ENCODE measurements at regions not wholly inside any gene's neighbourhood (a gene's known extent, or its start where the extent isn't known, plus 50 kb on each side); places are given as distances from the start of the nearest gene placed in this dataset.

- H3K4me1 ChIP-seq (ENCODE audit: control insufficient read depth in 2 of 2, insufficient read depth in 2 of 2, low read length in 2 of 2), result no peaks in the 10 kb centered on the region
- H3K36me3 ChIP-seq (ENCODE audit: control insufficient read depth in 2 of 2, insufficient read depth in 2 of 2, low read length in 1 of 2), result no peaks in the 10 kb centered on the region
- H3K4me3 ChIP-seq (ENCODE audit: low read length in 2 of 2), result no peak overlapping the region
- no peaks in the 10 kb centered on the region for H3K27me3 ChIP-seq (ENCODE audit: control insufficient read depth in 2 of 2, insufficient read depth in 1 of 2, low read length in 1 of 2)
- WGBS, result 76% methylated on average over 3 of the region's 3 CpGs
- H3K27ac ChIP-seq (ENCODE audit: low read depth in 1 of 2, low read length in 1 of 2), result no peak overlapping the region
- no peak for DNase-seq (ENCODE audit: low read depth in 6 of 9, low spot score in 9 of 9)
- H3K9me3 ChIP-seq (ENCODE audit: control insufficient read depth in 2 of 2, insufficient read depth in 1 of 2, low read length in 1 of 2), result no peaks in the 10 kb centered on the region
These were observed 486.8 kb upstream of the CNTN4 start for GRCh38 chr3:1611824-1612223.

GRCh38 chr3:1613962-1614361 is 484.7 kb upstream of the CNTN4 start:
- 91% methylated on average over 4 of the region's 4 CpGs for WGBS
- no peak for DNase-seq (ENCODE audit: low read depth in 6 of 9, low spot score in 9 of 9)
- H3K27me3 ChIP-seq (ENCODE audit: control insufficient read depth in 2 of 2, insufficient read depth in 1 of 2, low read length in 1 of 2), result no peaks in the 10 kb centered on the region
- H3K4me3 ChIP-seq (ENCODE audit: low read length in 2 of 2), result no peak overlapping the region
- no peak overlapping the region for H3K27ac ChIP-seq (ENCODE audit: low read depth in 1 of 2, low read length in 1 of 2)
- no peaks in the 10 kb centered on the region for H3K4me1 ChIP-seq (ENCODE audit: control insufficient read depth in 2 of 2, insufficient read depth in 2 of 2, low read length in 2 of 2)
- no peaks in the 10 kb centered on the region for H3K9me3 ChIP-seq (ENCODE audit: control insufficient read depth in 2 of 2, insufficient read depth in 1 of 2, low read length in 1 of 2)
- H3K36me3 ChIP-seq (ENCODE audit: control insufficient read depth in 2 of 2, insufficient read depth in 2 of 2, low read length in 1 of 2), result no peaks in the 10 kb centered on the region

- no peaks in the 10 kb centered on the region for H3K9me3 ChIP-seq (ENCODE audit: control insufficient read depth in 2 of 2, insufficient read depth in 1 of 2, low read length in 1 of 2)
- DNase-seq (ENCODE audit: low read depth in 6 of 9, low spot score in 9 of 9), result no peak
- no peaks in the 10 kb centered on the region for H3K36me3 ChIP-seq (ENCODE audit: control insufficient read depth in 2 of 2, insufficient read depth in 2 of 2, low read length in 1 of 2)
- WGBS, result 43% methylated on average over 2 of the region's 2 CpGs
- H3K4me3 ChIP-seq (ENCODE audit: low read length in 2 of 2), result no peak overlapping the region
- no peaks in the 10 kb centered on the region for H3K4me1 ChIP-seq (ENCODE audit: control insufficient read depth in 2 of 2, insufficient read depth in 2 of 2, low read length in 2 of 2)
- no peak overlapping the region for H3K27ac ChIP-seq (ENCODE audit: low read depth in 1 of 2, low read length in 1 of 2)
- no peaks in the 10 kb centered on the region for H3K27me3 ChIP-seq (ENCODE audit: control insufficient read depth in 2 of 2, insufficient read depth in 1 of 2, low read length in 1 of 2)
These were observed 481.9 kb upstream of the CNTN4 start for GRCh38 chr3:1616744-1617143.

- Histone ChIP-seq H3K27me3 (ENCODE audit: control insufficient read depth in 2 of 2, insufficient read depth in 1 of 2, low read length in 1 of 2) (no peaks in the 10 kb centered on the region), H3K9me3 (ENCODE audit: control insufficient read depth in 2 of 2, insufficient read depth in 1 of 2, low read length in 1 of 2) (no peaks in the 10 kb centered on the region)
- 87% methylated on average over 2 of the region's 2 CpGs for WGBS
These were observed 474.8 kb upstream of the CNTN4 start for GRCh38 chr3:1623896-1624295.

GRCh38 chr3:1632128-1632527 is 466.5 kb upstream of the CNTN4 start:
- no peak overlapping the region for H3K27ac ChIP-seq (ENCODE audit: low read depth in 1 of 2, low read length in 1 of 2)
- no peak for DNase-seq (ENCODE audit: low read depth in 6 of 9, low spot score in 9 of 9)
- no peaks in the 10 kb centered on the region for H3K27me3 ChIP-seq (ENCODE audit: control insufficient read depth in 2 of 2, insufficient read depth in 1 of 2, low read length in 1 of 2)
- H3K4me3 ChIP-seq (ENCODE audit: low read length in 2 of 2), result no peak overlapping the region
- WGBS, result 96% methylated on average over 7 of the region's 7 CpGs
- H3K36me3 ChIP-seq (ENCODE audit: control insufficient read depth in 2 of 2, insufficient read depth in 2 of 2, low read length in 1 of 2), result no peaks in the 10 kb centered on the region
- no peaks in the 10 kb centered on the region for H3K4me1 ChIP-seq (ENCODE audit: control insufficient read depth in 2 of 2, insufficient read depth in 2 of 2, low read length in 2 of 2)
- H3K9me3 ChIP-seq (ENCODE audit: control insufficient read depth in 2 of 2, insufficient read depth in 1 of 2, low read length in 1 of 2), result no peaks in the 10 kb centered on the region

More at GRCh38 chr3:1623896-1624295, 474.8 kb upstream of the CNTN4 start:
- no peak overlapping the region for H3K27ac ChIP-seq (ENCODE audit: low read depth in 1 of 2, low read length in 1 of 2)
- no peaks in the 10 kb centered on the region for H3K4me1 ChIP-seq (ENCODE audit: control insufficient read depth in 2 of 2, insufficient read depth in 2 of 2, low read length in 2 of 2)
- no peak for DNase-seq (ENCODE audit: low read depth in 6 of 9, low spot score in 9 of 9)
- H3K36me3 ChIP-seq (ENCODE audit: control insufficient read depth in 2 of 2, insufficient read depth in 2 of 2, low read length in 1 of 2), result no peaks in the 10 kb centered on the region
- no peak overlapping the region for H3K4me3 ChIP-seq (ENCODE audit: low read length in 2 of 2)

GRCh38 chr3:1661839-1662238 is 436.8 kb upstream of the CNTN4 start:
- no peak overlapping the region for H3K4me3 ChIP-seq (ENCODE audit: low read length in 2 of 2)
- no peaks in the 10 kb centered on the region for H3K36me3 ChIP-seq (ENCODE audit: control insufficient read depth in 2 of 2, insufficient read depth in 2 of 2, low read length in 1 of 2)
- 84% methylated on average over 1 of the region's 1 CpG for WGBS
- H3K27me3 ChIP-seq (ENCODE audit: control insufficient read depth in 2 of 2, insufficient read depth in 1 of 2, low read length in 1 of 2), result no peaks in the 10 kb centered on the region
- no peaks in the 10 kb centered on the region for H3K4me1 ChIP-seq (ENCODE audit: control insufficient read depth in 2 of 2, insufficient read depth in 2 of 2, low read length in 2 of 2)
- no peak overlapping the region for H3K27ac ChIP-seq (ENCODE audit: low read depth in 1 of 2, low read length in 1 of 2)
- H3K9me3 ChIP-seq (ENCODE audit: control insufficient read depth in 2 of 2, insufficient read depth in 1 of 2, low read length in 1 of 2), result no peaks in the 10 kb centered on the region
- DNase-seq (ENCODE audit: low read depth in 6 of 9, low spot score in 9 of 9), result no peak

- 90% methylated on average over 1 of the region's 1 CpG for WGBS
- no peaks in the 10 kb centered on the region for H3K9me3 ChIP-seq (ENCODE audit: control insufficient read depth in 2 of 2, insufficient read depth in 1 of 2, low read length in 1 of 2)
- no peaks in the 10 kb centered on the region for H3K27me3 ChIP-seq (ENCODE audit: control insufficient read depth in 2 of 2, insufficient read depth in 1 of 2, low read length in 1 of 2)
- H3K36me3 ChIP-seq (ENCODE audit: control insufficient read depth in 2 of 2, insufficient read depth in 2 of 2, low read length in 1 of 2), result no peaks in the 10 kb centered on the region
- H3K4me1 ChIP-seq (ENCODE audit: control insufficient read depth in 2 of 2, insufficient read depth in 2 of 2, low read length in 2 of 2), result no peaks in the 10 kb centered on the region
- H3K4me3 ChIP-seq (ENCODE audit: low read length in 2 of 2), result no peak overlapping the region
- H3K27ac ChIP-seq (ENCODE audit: low read depth in 1 of 2, low read length in 1 of 2), result no peak overlapping the region
- no peak for DNase-seq (ENCODE audit: low read depth in 6 of 9, low spot score in 9 of 9)
These were observed 434.4 kb upstream of the CNTN4 start for GRCh38 chr3:1664266-1664665.

GRCh38 chr3:1666865-1667264 is 431.8 kb upstream of the CNTN4 start:
- WGBS, result 92% methylated on average over 1 of the region's 1 CpG

GRCh38 chr3:1677576-1678156 is 421.0 kb upstream of the CNTN4 start:
- Histone ChIP-seq H3K27me3 (ENCODE audit: control insufficient read depth in 2 of 2, insufficient read depth in 1 of 2, low read length in 1 of 2) (no peaks in the 10 kb centered on the region), H3K27ac (ENCODE audit: low read depth in 1 of 2, low read length in 1 of 2) (no peak overlapping the region), H3K4me3 (ENCODE audit: low read length in 2 of 2) (no peak overlapping the region), H3K4me1 (ENCODE audit: control insufficient read depth in 2 of 2, insufficient read depth in 2 of 2, low read length in 2 of 2) (no peaks in the 10 kb centered on the region), H3K36me3 (ENCODE audit: control insufficient read depth in 2 of 2, insufficient read depth in 2 of 2, low read length in 1 of 2) (no peaks in the 10 kb centered on the region), H3K9me3 (ENCODE audit: control insufficient read depth in 2 of 2, insufficient read depth in 1 of 2, low read length in 1 of 2) (peaks cover 0 to 12% of the 10 kb centered on the region in 2 donors)
- DNase-seq (ENCODE audit: low read depth in 6 of 9, low spot score in 9 of 9), result no peak
- WGBS, result 87% methylated on average over 7 of the region's 7 CpGs

More at GRCh38 chr3:1666865-1667264, 431.8 kb upstream of the CNTN4 start:
- Histone ChIP-seq H3K27ac (ENCODE audit: low read depth in 1 of 2, low read length in 1 of 2) (no peak overlapping the region), H3K4me1 (ENCODE audit: control insufficient read depth in 2 of 2, insufficient read depth in 2 of 2, low read length in 2 of 2) (no peaks in the 10 kb centered on the region), H3K9me3 (ENCODE audit: control insufficient read depth in 2 of 2, insufficient read depth in 1 of 2, low read length in 1 of 2) (no peaks in the 10 kb centered on the region), H3K36me3 (ENCODE audit: control insufficient read depth in 2 of 2, insufficient read depth in 2 of 2, low read length in 1 of 2) (no peaks in the 10 kb centered on the region), H3K27me3 (ENCODE audit: control insufficient read depth in 2 of 2, insufficient read depth in 1 of 2, low read length in 1 of 2) (no peaks in the 10 kb centered on the region), H3K4me3 (ENCODE audit: low read length in 2 of 2) (no peak overlapping the region)
- no peak for DNase-seq (ENCODE audit: low read depth in 6 of 9, low spot score in 9 of 9)

- Histone ChIP-seq H3K4me1 (ENCODE audit: control insufficient read depth in 2 of 2, insufficient read depth in 2 of 2, low read length in 2 of 2) (no peaks in the 10 kb centered on the region), H3K36me3 (ENCODE audit: control insufficient read depth in 2 of 2, insufficient read depth in 2 of 2, low read length in 1 of 2) (no peaks in the 10 kb centered on the region), H3K27ac (ENCODE audit: low read depth in 1 of 2, low read length in 1 of 2) (no peak overlapping the region), H3K4me3 (ENCODE audit: low read length in 2 of 2) (no peak overlapping the region), H3K9me3 (ENCODE audit: control insufficient read depth in 2 of 2, insufficient read depth in 1 of 2, low read length in 1 of 2) (no peaks in the 10 kb centered on the region), H3K27me3 (ENCODE audit: control insufficient read depth in 2 of 2, insufficient read depth in 1 of 2, low read length in 1 of 2) (no peaks in the 10 kb centered on the region)
- no peak for DNase-seq (ENCODE audit: low read depth in 6 of 9, low spot score in 9 of 9)
- 97% methylated on average over 1 of the region's 1 CpG for WGBS
These were observed 406.2 kb upstream of the CNTN4 start for GRCh38 chr3:1692428-1692827.
